HG03442 (cell line): ENCODE measurements at regions not wholly inside any gene's neighbourhood (a gene's known extent, or its start where the extent isn't known, plus 50 kb on each side); places are given as distances from the start of the nearest gene placed in this dataset.
"Not testable (repeated sequence)": the region's sequence is repeated elsewhere in the genome, so short reads cannot be mapped to it uniquely, and the experiment has no call there.

Experiments
- ATAC-seq: cut with Tn5 transposase; IDR thresholded peaks from one replicate; pipeline ENCODE4 v1.9.1; 2021; ENCODE audit warnings: mild to moderate bottlenecking, moderate library complexity; ENCODE audit not compliant: unreplicated experiment

DNA sequence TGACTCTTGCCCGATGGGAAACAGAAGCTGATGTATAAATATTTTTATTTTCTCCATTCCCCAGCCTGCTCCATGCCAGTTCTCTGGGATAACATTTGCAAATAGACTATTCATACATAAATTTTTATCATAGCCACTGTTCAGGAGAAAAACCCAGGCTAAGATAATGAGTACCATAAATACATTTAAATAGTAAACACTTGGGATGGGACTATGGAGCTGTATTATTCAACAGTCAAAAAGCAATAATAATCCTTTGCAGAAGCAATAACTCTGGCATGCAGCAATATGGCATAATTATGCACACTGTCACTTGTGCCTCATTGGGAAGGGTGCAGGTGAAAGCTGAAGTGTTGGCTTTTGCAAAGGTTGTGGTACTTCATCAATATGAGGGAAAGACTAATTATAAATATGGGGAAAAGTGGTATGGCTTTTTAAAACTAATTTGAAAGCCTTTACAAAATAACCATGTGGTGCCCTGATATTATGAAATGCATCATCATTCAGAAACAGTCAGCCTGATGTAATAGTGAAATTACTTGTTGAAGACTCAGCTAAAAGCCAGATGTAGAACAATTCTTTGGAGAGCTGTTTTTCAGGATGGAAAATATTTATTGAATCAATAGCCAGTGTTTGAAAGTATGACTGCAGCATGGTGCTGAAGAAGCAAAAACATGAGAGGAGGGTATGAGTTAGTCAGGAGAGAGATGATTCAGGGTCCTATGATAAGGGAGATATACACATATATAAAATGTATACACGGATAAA lies 2476.7 kb downstream of the PCDH9 start:
- no peak for ATAC-seq

- no peak for ATAC-seq
Observed at GRCh38 chr13:64749301-64749700, 2480.8 kb downstream of the PCDH9 start.

- no peak for ATAC-seq
Observed at GRCh38 chr13:64746845-64747244, 2483.3 kb downstream of the PCDH9 start.

DNA sequence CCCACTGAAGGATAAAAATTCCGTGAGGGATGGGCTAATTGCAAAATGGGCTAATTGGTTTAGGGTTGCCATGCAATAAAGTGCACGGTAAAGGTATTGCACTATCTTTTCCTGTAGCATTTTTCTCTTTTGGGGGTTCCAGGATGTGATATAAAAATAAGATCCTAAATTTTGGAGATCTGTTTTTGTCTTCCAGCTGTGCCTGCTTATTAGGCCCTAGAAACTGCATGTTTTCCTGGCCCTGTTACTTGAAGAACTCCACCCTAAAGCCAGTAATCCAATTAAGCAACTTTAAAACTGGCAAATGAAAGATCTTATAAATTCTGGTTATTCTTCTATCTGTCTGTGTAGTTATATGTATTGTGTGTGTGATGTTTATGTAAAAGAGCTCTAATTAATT lies 2489.6 kb downstream of the PCDH9 start:
- no peak for ATAC-seq

- ATAC-seq = no peak
Observed at GRCh38 chr13:64725492-64725891, 2504.6 kb downstream of the PCDH9 start.

- no peak for ATAC-seq
Observed at GRCh38 chr13:64723724-64724123, 2506.4 kb downstream of the PCDH9 start.

- no peak for ATAC-seq
Observed at GRCh38 chr13:64718116-64718515, 2512.0 kb downstream of the PCDH9 start.

GRCh38 chr13:64716936-64717335 lies 2513.2 kb downstream of the PCDH9 start:
- ATAC-seq = no peak

- ATAC-seq = no peak
Observed at GRCh38 chr13:64709079-64709478, 2521.1 kb downstream of the PCDH9 start.

- ATAC-seq = no peak
Observed at GRCh38 chr13:64704121-64704649, 2526.0 kb downstream of the PCDH9 start.

GRCh38 chr13:64697226-64697625 lies 2532.9 kb downstream of the PCDH9 start:
- ATAC-seq = no peak

GRCh38 chr13:64688893-64689677 lies 2541.1 kb downstream of the PCDH9 start:
- no peak for ATAC-seq

- not testable (repeated sequence) for ATAC-seq
Observed at GRCh38 chr13:64686536-64686935, 2543.6 kb downstream of the PCDH9 start.

DNA sequence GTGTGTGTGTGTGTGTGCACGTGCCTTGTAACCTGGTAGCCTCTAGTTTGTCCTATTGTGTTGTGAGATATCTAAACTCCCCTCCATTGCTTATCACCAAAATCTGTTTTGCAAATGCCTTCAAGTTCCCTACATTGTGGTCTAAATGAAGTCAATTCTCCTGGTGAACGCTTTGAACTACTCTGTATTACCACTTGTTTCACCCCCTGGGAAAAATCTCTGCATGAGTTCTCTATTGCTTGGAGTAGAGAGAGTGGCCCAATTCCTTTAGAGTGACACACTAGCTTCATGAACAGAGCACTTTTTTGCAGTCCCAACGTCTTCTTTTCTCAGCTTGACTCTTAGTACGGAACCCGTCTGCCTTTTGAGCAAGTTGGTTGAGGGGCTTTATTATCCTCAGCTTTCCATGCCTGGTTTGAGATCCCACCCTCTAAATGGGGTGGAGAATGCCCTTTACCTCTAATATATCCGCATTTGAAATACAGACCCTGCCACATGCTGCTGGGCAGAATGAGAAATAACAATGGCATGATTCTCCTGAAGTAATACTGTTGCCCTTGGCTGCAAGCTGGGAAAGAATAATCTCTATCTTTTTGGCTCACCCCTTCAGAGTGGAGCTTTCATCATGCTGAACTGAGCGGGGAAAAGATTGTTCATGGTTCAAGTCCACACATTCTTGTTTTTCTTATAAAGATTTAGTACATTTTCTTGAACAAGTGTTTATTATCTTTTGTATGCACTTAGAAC lies 2545.3 kb downstream of the PCDH9 start:
- no peak for ATAC-seq

GRCh38 chr13:64684108-64684507 lies 2546.0 kb downstream of the PCDH9 start:
- no peak for ATAC-seq

GRCh38 chr13:64680739-64681138 lies 2549.4 kb downstream of the PCDH9 start:
- ATAC-seq = no peak

- no peak for ATAC-seq
Observed at GRCh38 chr13:64675255-64675892, 2554.8 kb downstream of the PCDH9 start.

- ATAC-seq = no peak
Observed at GRCh38 chr13:64674126-64674525, 2556.0 kb downstream of the PCDH9 start.

DNA sequence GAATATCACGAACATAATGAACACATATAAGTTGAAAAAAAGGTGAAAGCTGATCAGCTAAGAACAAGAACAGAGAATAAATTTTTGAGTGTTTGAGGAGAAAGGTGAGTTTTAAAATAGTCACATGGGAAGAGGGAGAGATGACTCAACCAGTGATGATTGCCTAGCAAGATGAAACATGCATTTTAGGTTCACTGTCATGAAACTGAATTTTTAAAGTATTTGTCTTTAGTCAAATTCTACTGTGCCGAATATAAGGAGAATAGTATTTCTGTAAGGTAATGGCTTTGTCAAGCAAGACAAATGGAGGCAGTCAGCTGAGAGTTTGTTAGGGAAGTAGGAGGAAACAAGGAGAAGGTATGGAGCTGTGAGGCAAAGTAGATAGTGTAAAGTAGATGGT lies 2557.4 kb downstream of the PCDH9 start:
- no peak for ATAC-seq

DNA sequence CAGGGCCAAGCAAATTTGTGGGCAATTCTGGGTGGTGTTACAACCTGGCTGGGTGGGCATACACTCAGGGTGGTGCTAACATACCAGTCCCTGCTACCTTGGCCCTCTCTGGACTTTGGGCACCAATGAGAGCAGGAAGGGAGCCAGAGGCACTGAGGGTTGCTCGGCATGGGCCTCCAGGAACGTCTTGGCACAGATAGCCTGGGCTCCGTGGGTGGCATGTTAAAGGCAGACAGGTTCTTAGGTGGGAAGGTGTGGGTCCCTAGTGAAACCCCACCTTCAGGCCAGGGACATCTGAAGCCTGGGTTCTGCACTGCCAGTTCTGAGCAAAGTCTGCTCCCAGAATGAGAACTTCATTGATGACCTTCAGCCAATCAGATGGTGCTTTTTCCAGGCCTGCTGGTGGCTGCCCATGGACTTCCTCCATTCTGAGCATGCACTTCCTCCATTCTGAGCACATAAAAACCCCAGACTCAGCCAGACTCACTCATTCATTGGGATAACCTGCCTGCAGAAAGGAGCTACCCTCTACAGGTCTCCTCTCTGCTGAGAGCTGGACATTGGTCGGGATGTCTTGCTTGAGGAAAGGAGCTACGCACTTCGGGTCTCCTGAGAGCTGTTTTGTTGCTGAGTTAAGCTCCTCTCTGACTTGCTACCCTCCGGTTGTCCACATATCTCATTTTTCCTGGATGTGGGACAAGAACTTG lies 2567.1 kb downstream of the PCDH9 start:
- ATAC-seq = no peak
